ENCODE measurements at regions not wholly inside any gene's neighbourhood (a gene's known extent, or its start where the extent isn't known, plus 50 kb on each side); places are given as distances from the start of the nearest gene placed in this dataset.

- TF ChIP-seq CTCF (IDR thresholded peaks at IDR 0.05 in 2 of 3, conservative IDR thresholded peaks at IDR 0.05 in 1 of 3; ENCODE audit: borderline replicate concordance in 1 of 3, insufficient read depth in 1 of 3, low read depth in 2 of 3, low read length in 2 of 3) (no peak), POLR2A (IDR thresholded peaks at IDR 0.05; ENCODE audit: borderline replicate concordance, extremely low read depth, insufficient read depth, insufficient read length) (no peak), REST (IDR thresholded peaks at IDR 0.05; ENCODE audit: low read depth) (no peak), ELF1 (IDR thresholded peaks at IDR 0.05; ENCODE audit: borderline replicate concordance, low read depth) (no peak), EZH2 (IDR thresholded peaks at IDR 0.05) (no peak), SP1 (IDR thresholded peaks at IDR 0.05; ENCODE audit: low read depth) (no peak), RAD21 (IDR thresholded peaks at IDR 0.05; ENCODE audit: low read depth) (no peak), SIN3A (IDR thresholded peaks at IDR 0.05; ENCODE audit: low read depth) (no peak), POLR2AphosphoS5 (IDR thresholded peaks at IDR 0.05; ENCODE audit: low read depth, low read length) (no peak), CEBPB (IDR thresholded peaks at IDR 0.05; ENCODE audit: low read depth) (no peak), ZBTB33 (IDR thresholded peaks at IDR 0.05; ENCODE audit: extremely low read depth, insufficient replicate concordance, low read length) (no peak), ATF3 (IDR thresholded peaks at IDR 0.05) (no peak), TCF7L2 (IDR thresholded peaks at IDR 0.05; ENCODE audit: borderline replicate concordance, extremely low read depth, insufficient read depth, insufficient read length) (no peak), ZNF274 (IDR thresholded peaks at IDR 0.05; ENCODE audit: low read depth, low read length) (no peak)
Measured at GRCh38 chr7:84547331-84547730, 352.7 kb upstream of the SEMA3A start.

Data from HCT116 (cell line).